Suprapubic skin (tissue), 4 donors: ENCODE measurements at regions not wholly inside any gene's neighbourhood (a gene's known extent, or its start where the extent isn't known, plus 50 kb on each side); places are given as distances from the start of the nearest gene placed in this dataset.

Experiments
- POLR2A ChIP-seq, 2 donors: fragments of 450-650 bp; IDR thresholded peaks; one replicate each; pipeline ENCODE4 v1.6.1; 2017; ENCODE audit warnings: antibody characterized with exemption in 2 of 2, mild to moderate bottlenecking in 2 of 2, moderate library complexity in 2 of 2
- POLR2AphosphoS5 ChIP-seq, 3 donors: sonication (generic); formaldehyde crosslinking; IDR thresholded peaks; one replicate each; pipeline ENCODE4 v1.6.1; 2017; ENCODE audit warnings: antibody characterized with exemption in 3 of 3

DNA sequence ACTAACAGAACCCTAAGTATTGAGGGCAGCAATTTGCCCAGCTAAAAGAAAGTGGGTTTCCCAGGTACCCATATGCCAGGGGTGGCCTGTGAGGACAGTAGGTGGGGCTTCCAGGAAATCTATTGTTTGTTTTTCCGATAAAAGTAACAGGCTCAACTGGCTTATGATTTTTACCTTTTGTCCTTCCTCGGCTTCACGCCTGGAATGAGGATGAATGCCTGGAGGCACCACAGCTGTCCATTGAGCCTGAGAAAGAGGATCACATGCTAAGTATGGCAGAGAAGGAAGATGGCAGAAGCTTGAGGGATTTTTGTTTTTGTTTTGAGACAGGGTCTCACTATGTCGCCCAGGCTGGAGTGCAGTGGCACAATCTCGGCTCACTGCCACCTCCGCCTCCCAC lies 84.1 kb downstream of the KLF4 start:
- TF ChIP-seq POLR2AphosphoS5 (IDR thresholded peaks at IDR 0.05) (no peak), POLR2A (IDR thresholded peaks at IDR 0.05) (no peak)
